GM12892 (cell line): ENCODE measurements at regions not wholly inside any gene's neighbourhood (a gene's known extent, or its start where the extent isn't known, plus 50 kb on each side); places are given as distances from the start of the nearest gene placed in this dataset.

ENCODE experiments used
- POLR2A ChIP-seq: IDR thresholded peaks from 2 replicates; pipeline ENCODE4 v1.6.1; 2011; ENCODE audit warnings: low read depth, low read length, control low read depth
- POLR2AphosphoS5 ChIP-seq: IDR thresholded peaks from 2 replicates; pipeline ENCODE4 v1.6.1; 2011; ENCODE audit warnings: low read depth, low read length, control low read depth
- TAF1 ChIP-seq: IDR thresholded peaks from 2 replicates; pipeline ENCODE4 v1.6.1; 2011; ENCODE audit warnings: low read depth, mild to moderate bottlenecking, control low read depth, low read length, borderline replicate concordance

DNA sequence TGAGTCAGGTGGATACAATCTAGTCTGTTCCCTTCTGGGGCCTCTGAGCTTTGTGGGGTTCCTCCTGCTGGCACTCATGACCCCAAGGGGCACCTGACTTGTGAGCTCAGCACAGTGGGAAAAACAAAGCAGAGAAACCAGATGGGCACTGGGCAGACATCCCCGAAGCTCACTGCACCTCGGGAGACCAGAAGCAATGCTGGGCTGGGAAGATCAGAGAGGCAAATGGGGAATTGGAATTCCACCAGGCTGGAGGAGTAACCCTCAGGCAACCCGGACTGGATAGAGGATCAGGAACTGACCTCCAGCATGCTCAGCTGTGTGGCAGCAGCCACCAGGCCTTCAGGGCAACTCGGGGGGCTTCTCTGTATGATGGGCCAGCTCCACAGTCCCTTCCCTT lies 50.3 kb downstream of the ABCC12 start:
- TF ChIP-seq POLR2AphosphoS5: no peak
- TF ChIP-seq TAF1: no peak
- TF ChIP-seq POLR2A: no peak
